ENCODE measurements at regions not wholly inside any gene's neighbourhood (a gene's known extent, or its start where the extent isn't known, plus 50 kb on each side); places are given as distances from the start of the nearest gene placed in this dataset.

DNA sequence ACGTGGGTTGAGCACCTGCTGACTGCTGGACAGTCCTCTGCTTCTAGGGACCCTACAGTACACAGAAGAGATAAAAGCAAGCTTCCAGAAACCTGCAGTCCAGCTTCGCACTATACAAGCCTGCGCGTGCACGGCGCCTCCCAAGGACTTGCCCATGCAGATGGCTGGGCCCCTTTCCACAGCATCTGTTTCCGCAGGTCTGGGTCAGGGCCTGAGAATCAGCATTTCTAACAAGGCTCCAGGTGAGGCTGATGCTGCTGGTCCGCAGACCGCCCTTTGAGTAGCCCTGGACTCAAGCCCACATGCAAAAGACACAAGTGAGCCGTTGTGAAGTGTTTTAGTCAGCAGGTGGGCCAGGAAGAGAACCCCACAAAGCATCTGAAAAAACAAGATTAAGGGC lies 133.1 kb downstream of the HSD17B3 start:
- no peak overlapping the region for H3K4me2 ChIP-seq (ENCODE audit: insufficient read depth, low read length)
- BruUV-seq (replicated peaks), result no TSS peak
- CTCF ChIA-PET, result no interaction called here
- no peaks in the 10 kb centered on the region for H3K9me3 ChIP-seq (replicated peaks; ENCODE audit: control insufficient read depth, insufficient read depth, low read length)
- H2AFZ ChIP-seq (ENCODE audit: low read depth, low read length), result no peak overlapping the region
- no peaks in the 10 kb centered on the region for H3K79me2 ChIP-seq (ENCODE audit: control insufficient read depth, insufficient read depth, low read length)
- H3K27me3 ChIP-seq (ENCODE audit: control insufficient read depth in 2 of 2, insufficient read depth in 2 of 2, low read length in 2 of 2), result peaks cover 3 to 4% of the 10 kb centered on the region in 2 experiments
- FAIRE-seq (no peak), DNase-seq (ENCODE audit: low read depth, low spot score) (no peak)
- intact Hi-C loops (cut with micrococcal nuclease) (no loop called here), dilution Hi-C loops (cut with MboI; ENCODE audit: extremely low pct_ligation_motif_present, low sequenced_read_pairs) (no loop called here)
- no peaks in the 10 kb centered on the region for H3K4me1 ChIP-seq (ENCODE audit: control insufficient read depth, extremely low read depth, insufficient read depth, low read length)
- TF ChIP-seq FOS (IDR thresholded peaks at IDR 0.05; ENCODE audit: borderline replicate concordance, insufficient read depth, low read length), result no peak
- no peak for TF ChIP-seq EZH2 (IDR thresholded peaks at IDR 0.05; ENCODE audit: borderline replicate concordance, low read depth, low read length, severe bottlenecking)
- TF ChIP-seq GATA2 (IDR thresholded peaks at IDR 0.05; ENCODE audit: insufficient read depth, insufficient read length, low read depth, low read length), result no peak
- TF ChIP-seq, protein P1, sequence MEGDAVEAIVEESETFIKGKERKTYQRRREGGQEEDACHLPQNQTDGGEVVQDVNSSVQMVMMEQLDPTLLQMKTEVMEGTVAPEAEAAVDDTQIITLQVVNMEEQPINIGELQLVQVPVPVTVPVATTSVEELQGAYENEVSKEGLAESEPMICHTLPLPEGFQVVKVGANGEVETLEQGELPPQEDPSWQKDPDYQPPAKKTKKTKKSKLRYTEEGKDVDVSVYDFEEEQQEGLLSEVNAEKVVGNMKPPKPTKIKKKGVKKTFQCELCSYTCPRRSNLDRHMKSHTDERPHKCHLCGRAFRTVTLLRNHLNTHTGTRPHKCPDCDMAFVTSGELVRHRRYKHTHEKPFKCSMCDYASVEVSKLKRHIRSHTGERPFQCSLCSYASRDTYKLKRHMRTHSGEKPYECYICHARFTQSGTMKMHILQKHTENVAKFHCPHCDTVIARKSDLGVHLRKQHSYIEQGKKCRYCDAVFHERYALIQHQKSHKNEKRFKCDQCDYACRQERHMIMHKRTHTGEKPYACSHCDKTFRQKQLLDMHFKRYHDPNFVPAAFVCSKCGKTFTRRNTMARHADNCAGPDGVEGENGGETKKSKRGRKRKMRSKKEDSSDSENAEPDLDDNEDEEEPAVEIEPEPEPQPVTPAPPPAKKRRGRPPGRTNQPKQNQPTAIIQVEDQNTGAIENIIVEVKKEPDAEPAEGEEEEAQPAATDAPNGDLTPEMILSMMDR (IDR thresholded peaks at IDR 0.05; ENCODE audit: extremely low read depth in 1 of 2, insufficient read depth in 1 of 2, low read depth in 1 of 2, low read length in 2 of 2), result no peak
- TF ChIP-seq POLR2AphosphoS5 (IDR thresholded peaks at IDR 0.05; ENCODE audit: insufficient read depth, low read depth, low read length), result no peak
- no peak for TF ChIP-seq MYC (IDR thresholded peaks at IDR 0.05; ENCODE audit: low read depth, low read length)
- TF ChIP-seq POLR2A (IDR thresholded peaks at IDR 0.05; ENCODE audit: low read depth, low read length), result no peak
- TF ChIP-seq, protein P2, sequence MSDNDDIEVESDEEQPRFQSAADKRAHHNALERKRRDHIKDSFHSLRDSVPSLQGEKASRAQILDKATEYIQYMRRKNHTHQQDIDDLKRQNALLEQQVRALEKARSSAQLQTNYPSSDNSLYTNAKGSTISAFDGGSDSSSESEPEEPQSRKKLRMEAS (IDR thresholded peaks at IDR 0.05; ENCODE audit: insufficient read depth, insufficient read length), result no peak
- TF ChIP-seq JUN (IDR thresholded peaks at IDR 0.05; ENCODE audit: borderline replicate concordance, insufficient read depth, insufficient read length, low read depth), result no peak
- no peaks in the 10 kb centered on the region for H4K20me1 ChIP-seq (replicated peaks; ENCODE audit: control insufficient read depth, extremely low read depth, insufficient read depth, low read length)
- H3K9ac ChIP-seq (replicated peaks; ENCODE audit: extremely low read depth, insufficient read depth, low read length), result no peak overlapping the region
- no peaks in the 10 kb centered on the region for H3K36me3 ChIP-seq (ENCODE audit: control insufficient read depth in 2 of 2, extremely low read depth in 1 of 2, insufficient read depth in 2 of 2, low read length in 2 of 2)
- no peak overlapping the region for H3K4me3 ChIP-seq (replicated peaks in 1 of 3; ENCODE audit: insufficient read depth in 1 of 3, low read depth in 1 of 3, low read length in 3 of 3)
- POLR2A ChIA-PET, result no interaction called here
- H3K9me1 ChIP-seq (replicated peaks; ENCODE audit: control insufficient read depth, extremely low read depth, insufficient read depth, low read length), result no peaks in the 10 kb centered on the region
- H3K27ac ChIP-seq (ENCODE audit: insufficient read depth, low read depth, low read length), result no peak overlapping the region

Data from endothelial cell of umbilical vein (primary cell).